Fibroblast of skin of scalp (primary cell): ENCODE measurements at regions not wholly inside any gene's neighbourhood (a gene's known extent, or its start where the extent isn't known, plus 50 kb on each side); places are given as distances from the start of the nearest gene placed in this dataset.

Experiments
- DNase-seq: peaks from one replicate; pipeline ENCODE4 v3.0.0-alpha.2; 2013

DNA sequence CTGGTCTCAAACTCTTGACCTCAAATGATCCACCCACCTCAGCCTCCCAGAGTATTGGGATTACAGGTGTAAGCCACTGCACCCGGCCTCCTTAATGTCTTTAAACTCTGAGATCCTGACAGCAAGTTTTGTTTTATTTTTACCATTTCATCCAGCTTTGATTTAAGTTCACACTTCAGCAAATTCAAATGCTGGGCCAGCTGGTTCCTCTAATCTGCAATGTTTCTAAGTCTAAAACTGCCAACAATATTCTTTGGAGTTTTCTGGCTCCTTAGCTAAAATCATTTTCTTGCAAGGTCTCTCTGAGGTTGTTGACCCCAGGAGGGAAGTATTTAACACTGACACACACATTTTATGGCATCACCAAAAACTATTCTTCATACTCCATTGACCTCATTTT lies 72.0 kb upstream of the COL24A1 start:
- no peak for DNase-seq

DNA sequence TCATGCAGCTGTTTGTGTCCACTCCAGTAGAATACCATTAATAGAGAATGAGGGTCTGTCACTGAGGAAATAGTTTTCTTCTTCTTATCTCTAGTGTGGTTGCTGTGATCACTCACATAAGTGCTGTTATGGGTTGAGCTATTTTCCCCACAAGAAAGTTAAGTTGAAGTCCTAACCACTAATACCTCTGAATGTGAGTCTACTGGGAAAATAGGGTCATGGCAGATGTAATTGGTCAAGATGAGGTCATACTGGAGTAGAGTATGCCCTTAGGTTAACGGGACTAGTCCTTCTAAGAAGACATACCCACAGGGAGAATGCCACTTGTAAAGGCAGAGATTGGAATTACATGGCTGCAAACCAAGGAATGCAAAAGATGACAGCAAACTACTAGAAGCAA lies 70.5 kb upstream of the COL24A1 start:
- DNase-seq, result peak; percentile 42

DNA sequence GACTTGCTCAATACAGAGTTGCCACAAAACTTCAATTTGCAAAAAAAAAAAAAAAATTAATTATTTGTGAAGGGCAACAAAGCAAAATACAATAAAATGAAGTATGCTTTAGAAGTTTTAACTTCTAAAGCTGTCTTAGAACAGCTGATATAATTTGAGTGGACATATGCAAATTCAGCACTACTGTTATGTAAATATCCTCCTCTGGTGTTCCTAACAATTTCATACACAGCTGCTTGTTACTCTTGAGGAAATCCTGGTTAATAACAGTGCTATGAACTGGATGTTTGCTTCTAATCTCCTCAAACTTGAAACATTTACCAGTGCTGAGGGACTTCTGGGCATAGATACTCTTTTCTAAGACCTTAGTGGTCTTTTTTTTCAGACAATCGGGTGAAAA lies 69.6 kb upstream of the COL24A1 start:
- DNase-seq, result no peak

DNA sequence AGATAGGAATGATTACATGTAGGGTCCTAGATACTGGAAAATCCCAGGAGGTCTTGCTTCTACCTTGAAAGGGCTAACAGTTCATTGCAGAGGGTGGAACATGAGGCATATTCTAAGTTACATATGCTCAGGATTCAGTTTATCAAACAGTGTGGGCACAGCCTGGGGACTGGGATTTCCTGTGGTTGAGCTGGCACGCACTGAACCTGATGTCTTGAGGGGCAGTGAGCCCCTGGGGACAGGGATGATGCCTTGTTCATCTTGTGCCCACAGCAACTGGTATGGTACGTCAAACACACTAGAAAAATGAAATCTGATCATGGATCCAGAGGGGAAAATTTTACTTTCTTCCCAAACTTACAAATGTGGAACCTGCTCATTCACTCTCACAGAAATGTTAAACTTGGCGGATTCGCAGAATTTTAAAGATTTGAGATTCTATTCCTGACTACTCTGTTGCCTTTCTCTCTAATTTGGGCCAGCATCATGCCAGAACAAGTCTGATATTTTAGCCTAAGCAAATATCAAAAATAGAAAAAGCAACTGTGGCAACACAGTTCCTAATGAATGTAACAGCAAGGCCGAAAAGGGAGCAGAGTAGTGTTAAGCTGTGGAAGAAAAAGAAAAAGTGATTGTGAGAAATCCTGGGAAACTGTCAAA lies 68.2 kb upstream of the COL24A1 start:
- DNase-seq, result no peak

DNA sequence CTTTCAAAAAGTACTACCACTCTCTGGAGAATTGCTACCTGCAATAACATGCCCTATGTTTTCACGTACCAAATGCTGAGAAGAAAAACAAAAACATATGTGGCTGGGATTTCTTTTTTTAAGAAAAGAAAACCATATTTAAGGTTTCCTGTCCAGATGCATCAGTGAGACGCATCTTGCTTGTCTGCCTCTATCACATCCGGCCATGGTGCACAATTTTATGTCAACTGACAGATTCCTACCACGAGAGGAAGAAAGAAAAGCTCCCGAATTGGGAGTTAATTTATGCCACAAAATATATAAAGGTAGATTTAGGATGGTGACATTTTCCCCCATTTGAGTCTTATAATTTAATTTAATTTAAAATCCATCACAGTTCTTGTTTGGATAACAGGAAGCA lies 62.3 kb upstream of the COL24A1 start:
- no peak for DNase-seq

DNA sequence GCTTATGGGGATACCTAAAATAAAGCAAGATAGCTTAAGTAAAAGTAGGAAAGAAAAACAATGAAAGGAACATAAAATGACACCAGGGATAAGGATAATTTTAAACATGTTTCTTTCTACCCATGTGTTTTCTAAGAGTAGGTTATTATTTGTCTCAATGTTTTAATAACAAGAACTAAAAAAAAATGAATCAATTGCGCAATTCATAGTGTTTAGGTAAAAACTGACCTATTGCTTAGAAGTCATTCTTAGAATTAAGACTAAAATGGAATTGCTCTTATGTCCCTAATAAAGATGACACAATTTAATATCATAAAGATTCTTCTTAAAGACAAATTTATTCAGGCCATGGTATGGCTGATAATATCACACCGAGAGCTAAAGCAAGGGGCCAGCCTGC lies 58.0 kb upstream of the COL24A1 start:
- no peak for DNase-seq

DNA sequence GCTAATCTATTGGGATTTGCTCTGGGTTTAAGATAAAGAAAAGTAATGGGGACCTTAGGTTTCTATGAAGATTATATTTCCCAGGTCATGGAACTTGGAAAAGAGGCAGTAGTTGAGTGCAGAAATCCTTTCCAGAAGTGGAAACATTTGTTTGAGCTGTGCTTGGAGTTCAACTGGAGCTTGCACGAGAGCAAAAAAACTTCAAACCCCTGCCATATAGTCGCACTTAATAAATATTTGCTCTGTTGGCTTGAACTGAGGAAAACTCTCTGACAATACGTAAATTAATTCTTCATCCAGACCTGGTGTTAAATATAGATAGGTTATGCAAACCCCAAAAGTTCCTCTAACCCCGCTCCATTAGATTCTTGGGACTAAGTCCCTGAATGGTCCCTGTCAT lies 52.8 kb upstream of the COL24A1 start:
- DNase-seq, result no peak

DNA sequence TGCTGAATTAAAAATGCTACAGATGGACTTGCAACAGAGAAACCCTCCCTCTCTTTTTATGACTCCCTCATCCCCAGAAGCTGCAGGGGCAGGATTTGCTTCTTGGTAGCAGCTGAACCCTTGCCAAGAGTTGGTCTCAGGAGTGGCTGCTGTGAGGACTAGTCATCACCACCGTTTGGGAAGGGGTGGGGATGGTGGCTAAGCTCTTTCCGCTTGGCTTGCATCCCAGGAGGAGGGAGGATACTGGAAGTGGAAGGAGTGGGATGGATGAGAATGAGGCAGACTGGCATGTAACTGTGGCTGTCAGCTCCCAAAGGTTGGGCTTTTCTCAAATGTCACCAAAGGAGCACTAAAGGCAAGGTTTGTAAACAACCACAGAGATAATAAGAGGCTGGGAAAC lies 50.8 kb upstream of the COL24A1 start:
- DNase-seq, result peak; percentile 97
